HG02763 (cell line): ENCODE measurements at regions not wholly inside any gene's neighbourhood (a gene's known extent, or its start where the extent isn't known, plus 50 kb on each side); places are given as distances from the start of the nearest gene placed in this dataset.

Experiments
- ATAC-seq: cut with Tn5 transposase; IDR thresholded peaks from one replicate; pipeline ENCODE4 v1.9.1; 2021; ENCODE audit warnings: mild to moderate bottlenecking, moderate library complexity; ENCODE audit not compliant: unreplicated experiment

GRCh38 chr20:39395478-39396291, 433.5 kb downstream of the DHX35 start:
- no peak for ATAC-seq

GRCh38 chr20:39394461-39394860, 432.3 kb downstream of the DHX35 start:
- no peak for ATAC-seq

- ATAC-seq = no peak
Measured at GRCh38 chr20:39390186-39390585, 428.0 kb downstream of the DHX35 start.

- ATAC-seq = no peak
Measured at GRCh38 chr20:39381595-39381994, 419.5 kb downstream of the DHX35 start.

GRCh38 chr20:39378776-39379175, 416.6 kb downstream of the DHX35 start:
- ATAC-seq = no peak

GRCh38 chr20:39376788-39377187, 414.6 kb downstream of the DHX35 start:
- ATAC-seq = no peak

- no peak for ATAC-seq
Measured at GRCh38 chr20:39364320-39364719, 402.2 kb downstream of the DHX35 start.

GRCh38 chr20:39359981-39360620, 398.0 kb downstream of the DHX35 start:
- ATAC-seq = no peak

- peak; percentile 76 for ATAC-seq
Measured at GRCh38 chr20:39358052-39358451, 395.9 kb downstream of the DHX35 start.

- ATAC-seq = no peak
Measured at GRCh38 chr20:39356908-39357307, 394.8 kb downstream of the DHX35 start.

GRCh38 chr20:39349240-39349639, 387.1 kb downstream of the DHX35 start:
- no peak for ATAC-seq

GRCh38 chr20:39347626-39348025, 385.5 kb downstream of the DHX35 start:
- no peak for ATAC-seq

GRCh38 chr20:39342463-39342862, 380.3 kb downstream of the DHX35 start:
- ATAC-seq = no peak

GRCh38 chr20:39338469-39339376, 376.6 kb downstream of the DHX35 start:
- peak; percentile 89 for ATAC-seq

GRCh38 chr20:39333211-39333610, 371.1 kb downstream of the DHX35 start:
- ATAC-seq = no peak

GRCh38 chr20:39328347-39328746, 366.2 kb downstream of the DHX35 start:
- ATAC-seq = no peak

GRCh38 chr20:39326050-39326449, 363.9 kb downstream of the DHX35 start:
- no peak for ATAC-seq

GRCh38 chr20:39318911-39319310, 356.8 kb downstream of the DHX35 start:
- ATAC-seq = no peak

GRCh38 chr20:39312676-39313075, 350.5 kb downstream of the DHX35 start:
- no peak for ATAC-seq

- ATAC-seq = no peak
Measured at GRCh38 chr20:39311851-39312506, 349.8 kb downstream of the DHX35 start.
